Upper lobe of left lung (tissue), 6 donors: ENCODE measurements at regions not wholly inside any gene's neighbourhood (a gene's known extent, or its start where the extent isn't known, plus 50 kb on each side); places are given as distances from the start of the nearest gene placed in this dataset.

Experiments
- ATAC-seq, 2 donors: fragments of 200-7000 bp; cut with Tn5 transposase; one replicate each; pipeline ENCODE4 v1.9.1; 2022; ENCODE audit warnings: mild to moderate bottlenecking in 2 of 2, moderate library complexity in 2 of 2; ENCODE audit not compliant: low FRiP score in 2 of 2
- DNase-seq, 2 donors: peaks; one replicate each; pipeline ENCODE4 v3.0.0-alpha.2; 2019 to 2020
- H3K27ac ChIP-seq, 4 donors: fragments of 200-600 bp; sonication (generic); one replicate each; pipeline ENCODE4 v1.5.1; 2016 to 2019
- H3K27me3 ChIP-seq, 4 donors: fragments of 200-600 bp; sonication (generic); one replicate each; pipeline ENCODE4 v1.5.1; 2017 to 2019
- H3K36me3 ChIP-seq, 4 donors: fragments of 200-600 bp; sonication (generic); one replicate each; pipeline ENCODE4 v1.5.1; 2016 to 2019
- H3K4me1 ChIP-seq, 4 donors: fragments of 200-600 bp; sonication (generic); one replicate each; pipeline ENCODE4 v1.5.1; 2018 to 2019
- H3K4me3 ChIP-seq, 4 donors: fragments of 200-600 bp; sonication (generic); one replicate each; pipeline ENCODE4 v1.5.1; 2017 to 2019; ENCODE audit warnings: mild to moderate bottlenecking in 2 of 4, moderate library complexity in 1 of 4
- H3K9me3 ChIP-seq, 4 donors: fragments of 200-600 bp; sonication (generic); one replicate each; pipeline ENCODE4 v1.5.1; 2018 to 2019
- CTCF ChIP-seq, 6 experiments: fragments of 450-650 bp in 4 of 6; fragments of 200-600 bp in 2 of 6; sonication (generic) in 2 of 6; IDR thresholded peaks; one replicate each; pipeline ENCODE4 v1.5.1; 2016 to 2019; ENCODE audit warnings: antibody characterized with exemption in 6 of 6
- EP300 ChIP-seq, 4 donors: sonication (generic); formaldehyde crosslinking; IDR thresholded peaks; one replicate each; pipeline ENCODE4 v1.5.1; 2017; ENCODE audit warnings: antibody characterized with exemption in 4 of 4, control low read depth in 2 of 4
- POLR2A ChIP-seq, 4 donors: fragments of 450-650 bp; IDR thresholded peaks; one replicate each; pipeline ENCODE4 v1.5.1; 2016 to 2017; ENCODE audit warnings: antibody characterized with exemption in 4 of 4, mild to moderate bottlenecking in 2 of 4
- POLR2AphosphoS5 ChIP-seq, 2 donors: sonication (generic); formaldehyde crosslinking; IDR thresholded peaks; one replicate each; pipeline ENCODE4 v1.5.1; 2017; ENCODE audit warnings: antibody characterized with exemption in 2 of 2
- WGBS, 2 donors: methylation state at CpG; one replicate each; pipeline ENCODE4 v1.1.5; 2017 to 2018; 5-methylcytosine and 5-hydroxymethylcytosine counted together
- donor health status: DM: no; HTN: no; CAD: no; lungs with moderate emphysema.
- donor health status: DM: no; HTN: yes; CAD: no; lungs with severe emphysema.

DNA sequence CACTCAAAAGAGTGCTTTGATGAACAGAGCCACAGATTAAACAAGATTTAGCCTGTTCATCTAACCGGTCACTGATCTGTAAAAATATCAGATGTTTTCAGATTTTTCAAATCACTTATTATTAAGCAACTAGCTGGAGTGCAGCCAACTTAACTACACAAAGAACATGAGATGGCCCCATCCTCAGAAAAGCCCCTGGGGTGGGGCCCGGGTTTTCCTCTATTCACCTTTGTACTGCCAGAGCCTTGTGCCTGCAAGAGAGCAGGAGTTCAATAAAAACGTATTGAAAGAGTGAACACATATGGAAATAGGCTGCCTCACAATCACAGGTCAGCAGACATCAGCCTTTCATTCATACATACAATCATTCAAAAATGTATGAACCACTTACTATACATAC, 516.1 kb downstream of the OMA1 start:
- H3K4me1 ChIP-seq, result no peaks in the 10 kb centered on the region
- no peaks in the 10 kb centered on the region for H3K36me3 ChIP-seq
- TF ChIP-seq EP300 (IDR thresholded peaks at IDR 0.05), result no peak
- H3K27ac ChIP-seq, result no peak overlapping the region
- H3K9me3 ChIP-seq, result no peaks in the 10 kb centered on the region
- 52 to 65% methylated on average over 3 of the region's 3 CpGs for WGBS, 2 donors
- DNase-seq (no peak), ATAC-seq (no peak)
- H3K4me3 ChIP-seq, result no peak overlapping the region
- H3K27me3 ChIP-seq, result no peaks in the 10 kb centered on the region

GRCh38 chr1:58017641-58018040, 528.9 kb downstream of the OMA1 start:
- DNase-seq (no peak), ATAC-seq (no peak)
- H3K4me3 ChIP-seq, result no peak overlapping the region
- no peaks in the 10 kb centered on the region for H3K4me1 ChIP-seq
- H3K9me3 ChIP-seq, result no peaks in the 10 kb centered on the region
- H3K36me3 ChIP-seq, result no peaks in the 10 kb centered on the region
- 90 to 94% methylated on average over 2 to 3 of the region's 3 CpGs for WGBS, 2 donors
- H3K27me3 ChIP-seq, result no peaks in the 10 kb centered on the region
- TF ChIP-seq POLR2AphosphoS5 (IDR thresholded peaks at IDR 0.05), result no peak
- no peak for TF ChIP-seq POLR2A (IDR thresholded peaks at IDR 0.05)
- TF ChIP-seq CTCF (IDR thresholded peaks at IDR 0.05), result no peak
- TF ChIP-seq EP300 (IDR thresholded peaks at IDR 0.05), result no peak
- H3K27ac ChIP-seq, result no peak overlapping the region

DNA sequence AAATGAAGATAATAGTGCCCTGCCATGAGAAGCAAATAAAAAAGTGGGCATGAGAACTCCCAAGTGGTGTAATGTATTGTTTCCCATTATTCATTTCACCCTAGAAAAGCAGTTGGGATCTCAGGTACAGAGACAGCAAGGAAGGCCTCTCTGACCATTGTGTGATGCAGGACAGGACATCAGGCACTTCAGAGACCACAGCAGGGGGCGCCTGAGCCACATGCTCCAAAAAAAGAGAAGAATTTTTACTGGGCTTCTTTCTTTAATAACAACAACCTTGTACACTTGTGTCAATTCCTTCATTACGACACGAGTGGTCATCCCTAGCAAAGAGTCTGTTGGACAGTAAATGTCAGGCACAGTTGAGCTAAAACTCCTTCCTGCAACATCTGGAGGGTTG, 533.3 kb downstream of the OMA1 start:
- no peak for ATAC-seq

DNA sequence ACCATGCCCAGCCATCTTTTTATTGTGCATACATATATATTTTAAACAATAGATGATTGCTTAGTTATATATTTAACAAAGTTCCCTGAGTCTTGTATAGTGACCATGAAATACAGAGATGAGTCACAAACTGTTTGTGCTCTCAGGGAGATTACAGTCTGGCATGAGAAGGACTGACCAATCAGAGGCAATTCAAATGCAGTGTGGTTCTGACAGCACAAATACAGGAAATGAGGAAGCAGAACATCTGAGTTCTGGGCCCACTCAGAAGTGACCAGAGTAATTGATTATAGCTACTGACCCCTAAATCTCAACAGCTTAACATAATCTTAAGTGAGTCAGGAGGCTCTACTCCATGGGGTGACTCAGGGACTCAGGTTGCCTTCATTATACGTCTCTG, 534.5 kb downstream of the OMA1 start:
- Histone ChIP-seq H3K27me3 (no peaks in the 10 kb centered on the region), H3K36me3 (no peaks in the 10 kb centered on the region), H3K9me3 (no peaks in the 10 kb centered on the region), H3K27ac (no peak overlapping the region), H3K4me1 (no peaks in the 10 kb centered on the region), H3K4me3 (no peak overlapping the region)
- no peak for DNase-seq
- no peak for ATAC-seq
- TF ChIP-seq POLR2A (IDR thresholded peaks at IDR 0.05) (no peak), EP300 (IDR thresholded peaks at IDR 0.05) (no peak), POLR2AphosphoS5 (IDR thresholded peaks at IDR 0.05) (no peak), CTCF (IDR thresholded peaks at IDR 0.05) (no peak)
- WGBS, 2 donors, result 83 to 93% methylated on average over 1 of the region's 1 CpG

More for the DNA sequence above, 533.3 kb downstream of the OMA1 start:
- DNase-seq, result no peak
- no peaks in the 10 kb centered on the region for H3K4me1 ChIP-seq
- no peak overlapping the region for H3K27ac ChIP-seq
- no peaks in the 10 kb centered on the region for H3K9me3 ChIP-seq
- 73 to 84% methylated on average over 3 of the region's 3 CpGs for WGBS, 2 donors
- H3K4me3 ChIP-seq, result no peak overlapping the region
- no peaks in the 10 kb centered on the region for H3K36me3 ChIP-seq
- no peaks in the 10 kb centered on the region for H3K27me3 ChIP-seq
- no peak for TF ChIP-seq POLR2AphosphoS5 (IDR thresholded peaks at IDR 0.05)
- TF ChIP-seq CTCF (IDR thresholded peaks at IDR 0.05), result no peak
- TF ChIP-seq POLR2A (IDR thresholded peaks at IDR 0.05), result no peak
- TF ChIP-seq EP300 (IDR thresholded peaks at IDR 0.05), result no peak

DNA sequence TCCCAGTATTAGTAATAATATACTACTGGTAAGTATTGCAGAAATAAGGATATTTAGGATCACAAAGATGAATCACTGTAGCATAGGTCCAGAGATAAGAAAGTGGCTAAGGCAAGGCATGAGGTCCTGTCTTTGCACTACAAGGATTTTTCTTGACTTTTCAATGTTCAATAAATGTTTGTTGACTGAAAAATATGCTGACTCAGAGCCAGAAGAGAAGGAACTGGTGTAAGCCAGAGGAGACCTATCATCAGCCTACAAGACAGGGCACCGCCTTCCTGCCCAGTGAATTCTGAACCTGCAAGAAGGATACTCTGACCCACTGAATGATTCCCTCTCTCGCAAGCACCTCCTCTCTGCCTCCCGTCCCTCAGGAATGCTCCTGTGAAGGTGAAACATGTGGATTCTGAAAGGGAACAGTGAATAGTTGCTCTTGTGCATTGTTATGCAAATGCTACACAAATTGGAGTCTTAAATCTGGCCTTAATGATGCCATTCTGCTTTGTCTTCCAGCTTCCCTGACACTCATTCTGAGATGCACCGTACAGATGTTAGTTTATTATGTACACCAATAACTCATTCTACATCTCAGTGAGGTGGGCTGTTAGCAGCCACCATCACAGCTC, 540.0 kb downstream of the OMA1 start:
- TF ChIP-seq POLR2A (IDR thresholded peaks at IDR 0.05) (no peak), POLR2AphosphoS5 (IDR thresholded peaks at IDR 0.05) (no peak)

DNA sequence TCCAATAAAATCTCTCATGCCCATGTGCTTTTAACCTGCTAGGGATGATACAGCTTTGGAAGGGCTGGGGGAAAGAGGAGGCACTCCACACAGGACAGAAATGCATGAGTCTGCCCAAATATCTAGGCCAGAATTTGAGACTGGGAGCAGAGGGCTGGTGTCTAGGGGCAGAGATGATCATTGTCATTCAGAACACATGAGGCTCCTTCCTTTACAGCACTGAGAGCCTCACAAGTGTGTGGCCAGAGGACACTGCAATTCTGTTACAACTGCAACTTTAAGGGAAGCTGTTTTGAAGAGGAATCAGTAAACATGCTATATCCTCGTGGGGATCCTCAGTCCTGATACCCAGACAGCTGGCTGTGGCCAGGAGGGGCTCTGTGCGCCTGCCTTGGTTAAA, 541.3 kb downstream of the OMA1 start:
- Histone ChIP-seq H3K4me1 (no peaks in the 10 kb centered on the region), H3K27me3 (no peaks in the 10 kb centered on the region), H3K27ac (no peak overlapping the region), H3K9me3 (no peaks in the 10 kb centered on the region), H3K36me3 (no peaks in the 10 kb centered on the region), H3K4me3 (no peak overlapping the region)
- no peak for DNase-seq
- TF ChIP-seq POLR2A (IDR thresholded peaks at IDR 0.05) (no peak), EP300 (IDR thresholded peaks at IDR 0.05) (no peak), POLR2AphosphoS5 (IDR thresholded peaks at IDR 0.05) (no peak), CTCF (IDR thresholded peaks at IDR 0.05) (no peak)
- 9 to 35% methylated on average over 2 of the region's 2 CpGs for WGBS, 2 donors
- no peak for ATAC-seq

More for the DNA sequence above, 540.0 kb downstream of the OMA1 start:
- Histone ChIP-seq H3K4me1 (no peaks in the 10 kb centered on the region), H3K4me3 (no peak overlapping the region), H3K9me3 (no peaks in the 10 kb centered on the region), H3K36me3 (no peaks in the 10 kb centered on the region), H3K27me3 (no peaks in the 10 kb centered on the region), H3K27ac (no peak overlapping the region)
- ATAC-seq (no peak), DNase-seq (no peak)
- WGBS, 2 donors, result 78 to 80% methylated on average over 4 of the region's 4 CpGs
